22Rv1 (cell line): ENCODE measurements at regions not wholly inside any gene's neighbourhood (a gene's known extent, or its start where the extent isn't known, plus 50 kb on each side); places are given as distances from the start of the nearest gene placed in this dataset.

Experiments used
- CTCF ChIP-seq: fragments of 450-650 bp; IDR thresholded peaks from 2 replicates; pipeline ENCODE4 v1.5.1; 2017; ENCODE audit warnings: mild to moderate bottlenecking
- ZFX ChIP-seq: fragments of 450-650 bp; IDR thresholded peaks from 2 replicates; pipeline ENCODE4 v1.6.1; 2017; ENCODE audit warnings: antibody characterized with exemption, borderline replicate concordance

- TF ChIP-seq CTCF (no peak), ZFX (no peak)
Observed at GRCh38 chr17:62875296-62875695, 67.2 kb upstream of the MARCHF10 start.
